Activated T-cell treated with anti-CD3 and anti-CD28 coated beads, Interleukin-2, amount 50 U/mL, for 24 hours (primary cell): ENCODE measurements at regions not wholly inside any gene's neighbourhood (a gene's known extent, or its start where the extent isn't known, plus 50 kb on each side); places are given as distances from the start of the nearest gene placed in this dataset.
"Not testable (repeated sequence)": the region's sequence is repeated elsewhere in the genome, so short reads cannot be mapped to it uniquely, and the experiment has no call there.

Source experiments
- DNase-seq: peaks from one replicate; pipeline ENCODE4 v3.0.0-alpha.2; 2020
- H3K27ac Mint-ChIP-seq: 2 replicates; pipeline ENCODE4 v1.8.0; 2020; ENCODE audit warnings: mild to moderate bottlenecking, mixed read lengths
- H3K27me3 Mint-ChIP-seq: 2 replicates; pipeline ENCODE4 v1.8.0; 2020; ENCODE audit warnings: mixed read lengths
- H3K36me3 Mint-ChIP-seq: 2 replicates; pipeline ENCODE4 v1.8.0; 2020; ENCODE audit warnings: low read depth, mixed read lengths
- H3K4me1 Mint-ChIP-seq: 2 replicates; pipeline ENCODE4 v1.8.0; 2020; ENCODE audit warnings: low read depth, mixed read lengths
- H3K4me3 Mint-ChIP-seq: 2 replicates; pipeline ENCODE4 v1.8.0; 2020; ENCODE audit warnings: mild to moderate bottlenecking, moderate library complexity, mixed read lengths
- H3K9me3 Mint-ChIP-seq: 2 replicates; pipeline ENCODE4 v1.8.0; 2020; ENCODE audit warnings: mixed read lengths

- no peaks in the 10 kb centered on the region for H3K9me3 Mint-ChIP-seq
- no peaks in the 10 kb centered on the region for H3K36me3 Mint-ChIP-seq
- H3K4me1 Mint-ChIP-seq = no peaks in the 10 kb centered on the region
- H3K4me3 Mint-ChIP-seq = no peak overlapping the region
- no peak overlapping the region for H3K27ac Mint-ChIP-seq
- DNase-seq = no peak
- peaks cover 15% of the 10 kb centered on the region for H3K27me3 Mint-ChIP-seq
Measured at GRCh38 chr7:156360835-156361234, 279.7 kb upstream of the RNF32 start.

DNA sequence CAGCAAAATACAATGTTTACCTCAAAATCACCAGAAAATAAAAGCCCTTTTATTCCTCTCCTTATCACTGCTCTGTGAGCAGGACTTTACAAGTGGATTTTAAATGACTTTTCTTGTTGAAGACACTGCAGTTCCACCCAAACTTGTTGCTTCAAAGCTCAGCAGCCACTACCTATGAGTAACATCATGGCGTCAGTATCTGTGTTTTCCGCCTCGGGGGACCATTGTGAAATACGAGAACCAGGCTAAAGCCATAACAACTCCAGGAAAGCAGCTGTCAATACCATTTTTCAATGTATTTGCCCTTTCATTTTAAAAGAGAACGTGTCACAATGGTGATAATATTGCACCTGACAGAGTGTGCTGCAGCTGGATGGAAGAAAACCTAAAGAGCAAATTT is 284.0 kb upstream of the RNF32 start:
- Mint-ChIP-seq H3K4me3 (no peak overlapping the region), H3K9me3 (no peaks in the 10 kb centered on the region)

DNA sequence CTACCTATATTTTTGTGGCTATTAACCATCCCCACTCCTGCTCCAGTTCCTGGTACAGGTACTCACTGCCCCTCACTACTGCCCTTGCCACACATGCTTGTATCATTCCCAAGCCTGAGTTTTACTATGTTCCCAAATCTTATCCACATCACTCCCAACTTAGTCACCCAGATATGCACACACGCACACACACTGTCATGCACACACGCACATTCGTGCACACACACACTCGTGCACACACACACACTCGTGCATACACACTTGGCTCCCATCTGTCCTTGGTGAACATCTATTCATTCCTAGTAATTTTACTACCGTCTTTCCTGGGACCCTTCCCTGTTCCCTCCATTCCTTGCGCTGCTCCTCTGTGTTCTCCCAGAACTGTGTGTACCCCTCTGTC is 287.2 kb upstream of the RNF32 start:
- peaks cover 12% of the 10 kb centered on the region for H3K27me3 Mint-ChIP-seq
- no peak overlapping the region for H3K4me3 Mint-ChIP-seq
- no peak for DNase-seq
- H3K9me3 Mint-ChIP-seq = no peaks in the 10 kb centered on the region
- no peaks in the 10 kb centered on the region for H3K4me1 Mint-ChIP-seq
- no peak overlapping the region for H3K27ac Mint-ChIP-seq
- H3K36me3 Mint-ChIP-seq = no peaks in the 10 kb centered on the region

More for the DNA sequence above, 284.0 kb upstream of the RNF32 start:
- Mint-ChIP-seq H3K27ac (no peak overlapping the region), H3K4me1 (no peaks in the 10 kb centered on the region), H3K27me3 (peaks cover 15% of the 10 kb centered on the region), H3K36me3 (no peaks in the 10 kb centered on the region)
- no peak for DNase-seq

DNA sequence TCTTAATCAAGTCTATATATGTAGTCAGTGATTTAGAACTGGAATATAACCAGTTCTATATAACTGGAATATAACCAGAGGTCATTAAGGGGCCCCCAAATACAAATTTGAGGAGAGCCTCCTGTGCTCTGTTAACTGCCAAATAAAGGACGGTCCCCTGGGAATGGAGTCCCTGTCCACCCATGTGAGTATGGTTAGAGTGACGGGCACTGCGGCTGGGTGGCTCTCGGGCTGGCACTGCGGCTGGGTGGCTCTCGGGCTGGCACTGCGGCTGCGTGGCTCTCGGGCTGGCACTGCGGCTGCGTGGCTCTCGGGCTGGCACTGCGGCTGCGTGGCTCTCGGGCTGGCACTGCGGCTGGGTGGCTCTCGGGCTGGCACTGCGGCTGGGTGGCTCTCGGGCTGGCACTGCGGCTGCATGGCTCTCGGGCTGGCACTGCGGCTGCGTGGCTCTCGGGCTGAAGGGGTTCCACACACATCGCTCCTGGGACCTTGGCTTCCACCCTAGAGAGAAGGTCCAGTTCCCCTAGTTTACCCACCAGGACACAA is 292.8 kb upstream of the RNF32 start:
- H3K4me1 Mint-ChIP-seq, H3K9me3 Mint-ChIP-seq, DNase-seq, H3K27me3 Mint-ChIP-seq, H3K4me3 Mint-ChIP-seq, H3K27ac Mint-ChIP-seq, H3K36me3 Mint-ChIP-seq: not testable (repeated sequence)

DNA sequence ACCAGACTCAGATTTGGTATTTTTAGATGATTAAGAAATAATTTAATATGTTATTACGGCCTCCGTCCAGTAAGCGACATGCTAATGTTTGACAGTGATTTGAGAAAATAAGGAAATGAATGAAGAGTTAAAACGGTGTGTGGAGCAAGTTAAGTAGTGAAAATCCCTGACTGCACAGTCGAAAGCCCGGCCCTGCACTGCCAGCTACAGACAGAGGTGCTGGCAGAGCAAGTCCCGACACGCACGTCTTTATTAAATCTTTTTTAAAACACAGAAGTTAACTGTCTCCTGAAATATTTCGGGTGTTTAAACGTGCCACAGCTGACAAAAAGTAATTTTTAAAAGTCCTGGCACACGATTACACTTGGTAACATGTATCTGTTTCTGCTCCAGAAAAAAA is 293.4 kb upstream of the RNF32 start:
- H3K27ac Mint-ChIP-seq = no peak overlapping the region
- DNase-seq = no peak
- H3K4me1 Mint-ChIP-seq = no peaks in the 10 kb centered on the region
- no peaks in the 10 kb centered on the region for H3K36me3 Mint-ChIP-seq
- H3K4me3 Mint-ChIP-seq = no peak overlapping the region
- H3K27me3 Mint-ChIP-seq = no peaks in the 10 kb centered on the region
- no peaks in the 10 kb centered on the region for H3K9me3 Mint-ChIP-seq

DNA sequence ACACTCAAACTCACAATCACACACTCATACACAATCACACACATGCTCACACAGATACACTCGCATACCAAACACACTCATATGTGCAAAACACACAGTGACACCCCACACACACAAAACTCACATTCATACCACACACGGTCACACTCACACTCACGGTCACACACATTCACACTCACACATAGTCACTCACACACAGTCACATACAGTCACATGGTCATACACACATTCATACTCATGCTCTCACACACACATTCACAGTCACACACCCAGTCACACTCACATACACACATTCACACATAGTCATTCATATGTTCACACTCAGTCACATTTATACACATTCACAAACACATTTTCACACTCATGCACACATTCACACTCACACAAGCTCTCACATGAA is 296.0 kb upstream of the RNF32 start:
- no peaks in the 10 kb centered on the region for H3K27me3 Mint-ChIP-seq
- H3K4me3 Mint-ChIP-seq = no peak overlapping the region
- H3K4me1 Mint-ChIP-seq = no peaks in the 10 kb centered on the region
- H3K27ac Mint-ChIP-seq = no peak overlapping the region
- no peak for DNase-seq
- H3K9me3 Mint-ChIP-seq = no peaks in the 10 kb centered on the region
- H3K36me3 Mint-ChIP-seq = no peaks in the 10 kb centered on the region

- H3K36me3 Mint-ChIP-seq = no peaks in the 10 kb centered on the region
- peaks cover 8% of the 10 kb centered on the region for H3K27me3 Mint-ChIP-seq
- H3K27ac Mint-ChIP-seq = no peak overlapping the region
- H3K9me3 Mint-ChIP-seq = no peaks in the 10 kb centered on the region
- H3K4me3 Mint-ChIP-seq = no peak overlapping the region
- DNase-seq = no peak
- H3K4me1 Mint-ChIP-seq = no peaks in the 10 kb centered on the region
Measured at GRCh38 chr7:156334636-156335035, 305.9 kb upstream of the RNF32 start.

DNA sequence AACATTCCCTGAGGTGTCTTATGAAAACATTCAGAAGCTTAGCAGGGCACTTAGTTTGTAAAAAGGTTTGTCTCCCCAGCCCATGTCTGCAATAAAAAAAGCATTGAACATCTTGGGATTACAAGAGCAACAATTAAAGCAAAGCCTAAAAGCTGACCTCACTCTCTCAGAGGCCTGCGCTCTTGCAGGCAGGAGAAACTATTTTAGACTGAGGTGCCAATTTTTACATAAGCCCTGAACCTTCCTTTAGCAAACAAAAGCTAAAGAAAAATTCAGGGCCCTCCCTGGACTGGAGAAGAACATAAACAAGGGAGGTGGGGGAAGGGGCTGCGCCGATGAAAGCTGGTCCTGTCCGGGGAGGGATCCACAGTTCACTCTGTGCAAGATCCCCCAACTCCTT is 312.7 kb upstream of the RNF32 start:
- Mint-ChIP-seq H3K27ac (no peak overlapping the region), H3K4me3 (no peak overlapping the region), H3K4me1 (no peaks in the 10 kb centered on the region), H3K36me3 (no peaks in the 10 kb centered on the region), H3K27me3 (peaks cover 16% of the 10 kb centered on the region), H3K9me3 (no peaks in the 10 kb centered on the region)
- DNase-seq = no peak

DNA sequence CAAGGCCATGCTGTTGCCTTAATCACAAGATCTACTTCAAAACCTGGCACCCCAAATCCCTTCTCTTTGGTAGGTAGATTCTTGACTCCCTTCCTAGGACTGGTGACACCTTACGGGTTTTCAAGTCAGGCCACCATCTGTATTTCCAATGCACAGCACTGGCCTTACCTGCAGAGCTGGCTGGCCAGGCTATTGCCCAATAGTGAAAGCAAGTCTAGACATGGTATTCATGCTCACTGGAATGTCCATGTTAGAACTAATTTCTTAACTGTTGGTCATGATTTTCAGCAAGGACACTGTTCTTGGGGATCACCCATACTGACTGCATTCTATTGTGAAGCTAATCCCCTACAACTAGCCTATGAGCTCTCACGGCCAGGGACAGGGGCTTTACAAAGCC is 313.1 kb upstream of the RNF32 start:
- Mint-ChIP-seq H3K4me3 (no peak overlapping the region), H3K27me3 (peaks cover 16% of the 10 kb centered on the region), H3K4me1 (no peaks in the 10 kb centered on the region), H3K27ac (no peak overlapping the region), H3K9me3 (no peaks in the 10 kb centered on the region), H3K36me3 (no peaks in the 10 kb centered on the region)
- no peak for DNase-seq

DNA sequence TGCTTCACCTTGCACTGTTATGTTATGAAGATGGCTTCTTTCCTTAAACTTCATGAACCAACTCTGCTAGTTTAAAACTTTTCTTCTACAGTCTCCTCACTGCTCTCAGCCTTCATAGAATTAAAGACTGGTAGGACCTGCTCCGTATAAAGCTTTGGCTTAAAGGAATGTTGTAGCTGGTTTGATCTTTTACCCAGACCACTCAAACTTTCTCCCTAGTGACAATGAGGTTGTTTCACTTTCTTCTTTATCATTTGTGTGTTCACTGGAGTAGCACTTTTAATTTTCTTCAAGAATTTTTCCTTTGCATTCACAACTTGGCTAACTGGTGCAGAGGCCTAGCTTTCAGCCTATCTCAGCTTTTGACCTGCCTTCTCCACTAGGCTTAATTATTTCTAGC is 316.4 kb upstream of the RNF32 start:
- Mint-ChIP-seq H3K27me3 (peaks cover 19% of the 10 kb centered on the region), H3K4me3 (no peak overlapping the region), H3K36me3 (no peaks in the 10 kb centered on the region), H3K4me1 (no peaks in the 10 kb centered on the region), H3K9me3 (no peaks in the 10 kb centered on the region), H3K27ac (no peak overlapping the region)
- no peak for DNase-seq

DNA sequence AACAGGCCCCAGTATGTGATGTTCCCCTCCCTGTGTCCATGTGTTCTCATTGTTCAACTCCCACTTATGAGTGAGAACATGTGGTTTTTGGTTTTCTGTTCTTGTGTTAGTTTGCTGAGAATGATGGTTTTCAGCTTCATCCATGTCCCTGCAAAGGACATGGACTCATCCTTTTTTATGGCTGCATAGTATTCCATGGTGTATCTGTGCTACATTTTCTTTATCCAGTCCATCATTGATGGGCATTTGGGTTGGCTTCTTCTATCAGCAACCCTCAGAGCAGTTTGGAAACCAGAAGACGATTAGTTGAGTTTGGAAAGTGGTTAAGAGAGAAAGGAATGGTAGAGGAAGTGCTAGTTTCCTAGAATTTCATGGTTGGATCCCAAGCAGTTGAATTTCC is 319.1 kb upstream of the RNF32 start:
- DNase-seq, H3K36me3 Mint-ChIP-seq, H3K9me3 Mint-ChIP-seq, H3K4me1 Mint-ChIP-seq, H3K27ac Mint-ChIP-seq, H3K4me3 Mint-ChIP-seq: not testable (repeated sequence)
- peaks cover 18% of the 10 kb centered on the region for H3K27me3 Mint-ChIP-seq

- Mint-ChIP-seq H3K9me3 (peaks cover 16% of the 10 kb centered on the region), H3K4me1 (no peaks in the 10 kb centered on the region), H3K36me3 (no peaks in the 10 kb centered on the region), H3K27me3 (peaks cover 17% of the 10 kb centered on the region), H3K27ac (no peak overlapping the region), H3K4me3 (no peak overlapping the region)
- no peak for DNase-seq
Measured at GRCh38 chr7:156318926-156319325, 321.6 kb upstream of the RNF32 start.

DNA sequence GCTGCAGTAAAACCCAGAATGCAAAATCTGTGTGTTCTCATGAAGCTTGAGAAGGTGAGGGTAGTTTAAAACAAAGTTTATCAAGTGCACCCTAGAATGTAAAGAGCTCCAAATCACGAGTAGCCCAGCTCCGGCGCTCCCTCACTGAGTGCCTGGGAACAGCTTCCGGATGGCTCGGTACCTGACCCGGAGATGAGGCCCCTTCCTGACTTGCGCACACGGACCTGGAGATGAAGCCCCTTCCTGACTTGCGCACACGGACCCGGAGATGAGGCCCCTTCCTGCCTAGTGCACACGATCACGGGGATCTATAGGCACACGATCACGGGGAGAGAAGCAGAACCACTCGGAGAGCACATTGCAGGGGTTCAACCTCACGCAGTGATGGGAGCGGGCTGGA is 322.1 kb upstream of the RNF32 start:
- peaks cover 17% of the 10 kb centered on the region for H3K27me3 Mint-ChIP-seq
- H3K4me3 Mint-ChIP-seq = no peak overlapping the region
- no peaks in the 10 kb centered on the region for H3K36me3 Mint-ChIP-seq
- H3K9me3 Mint-ChIP-seq = peaks cover 16% of the 10 kb centered on the region
- no peak overlapping the region for H3K27ac Mint-ChIP-seq
- H3K4me1 Mint-ChIP-seq = no peaks in the 10 kb centered on the region
- no peak for DNase-seq

- H3K4me3 Mint-ChIP-seq = no peak overlapping the region
- no peak for DNase-seq
- H3K27ac Mint-ChIP-seq = no peak overlapping the region
- no peaks in the 10 kb centered on the region for H3K4me1 Mint-ChIP-seq
- no peaks in the 10 kb centered on the region for H3K27me3 Mint-ChIP-seq
- no peaks in the 10 kb centered on the region for H3K36me3 Mint-ChIP-seq
- H3K9me3 Mint-ChIP-seq = no peaks in the 10 kb centered on the region
Measured at GRCh38 chr7:156309016-156309620, 331.5 kb upstream of the RNF32 start.

DNA sequence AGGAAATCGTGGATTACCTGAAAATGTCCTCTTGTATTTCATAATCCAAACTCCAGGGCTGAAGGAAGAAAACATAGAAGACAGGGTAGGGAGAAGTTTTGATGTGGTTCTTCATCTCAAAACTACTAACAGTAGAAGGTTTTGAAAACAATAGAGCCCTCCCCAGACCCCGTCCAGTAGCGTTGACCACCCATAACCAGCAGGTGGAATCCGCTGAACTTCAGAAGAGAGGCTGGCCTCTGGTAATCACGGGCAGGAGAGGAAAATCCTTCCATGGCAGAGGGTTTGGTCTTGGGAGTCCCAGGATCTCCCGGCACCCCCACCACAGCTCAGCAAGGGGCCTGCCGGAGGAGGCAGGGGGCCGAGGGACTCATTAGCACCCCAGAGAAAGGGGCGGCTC is 333.4 kb upstream of the RNF32 start:
- no peaks in the 10 kb centered on the region for H3K9me3 Mint-ChIP-seq
- no peaks in the 10 kb centered on the region for H3K27me3 Mint-ChIP-seq
- no peaks in the 10 kb centered on the region for H3K36me3 Mint-ChIP-seq
- H3K27ac Mint-ChIP-seq = no peak overlapping the region
- H3K4me3 Mint-ChIP-seq = no peak overlapping the region
- no peaks in the 10 kb centered on the region for H3K4me1 Mint-ChIP-seq
- DNase-seq = no peak

- Mint-ChIP-seq H3K27ac (no peak overlapping the region), H3K36me3 (no peaks in the 10 kb centered on the region), H3K27me3 (no peaks in the 10 kb centered on the region), H3K4me3 (no peak overlapping the region), H3K9me3 (peaks cover 3% of the 10 kb centered on the region), H3K4me1 (no peaks in the 10 kb centered on the region)
- no peak for DNase-seq
Measured at GRCh38 chr7:156305351-156305750, 335.2 kb upstream of the RNF32 start.
